ENCODE measurements at regions not wholly inside any gene's neighbourhood (a gene's known extent, or its start where the extent isn't known, plus 50 kb on each side); places are given as distances from the start of the nearest gene placed in this dataset.

DNA sequence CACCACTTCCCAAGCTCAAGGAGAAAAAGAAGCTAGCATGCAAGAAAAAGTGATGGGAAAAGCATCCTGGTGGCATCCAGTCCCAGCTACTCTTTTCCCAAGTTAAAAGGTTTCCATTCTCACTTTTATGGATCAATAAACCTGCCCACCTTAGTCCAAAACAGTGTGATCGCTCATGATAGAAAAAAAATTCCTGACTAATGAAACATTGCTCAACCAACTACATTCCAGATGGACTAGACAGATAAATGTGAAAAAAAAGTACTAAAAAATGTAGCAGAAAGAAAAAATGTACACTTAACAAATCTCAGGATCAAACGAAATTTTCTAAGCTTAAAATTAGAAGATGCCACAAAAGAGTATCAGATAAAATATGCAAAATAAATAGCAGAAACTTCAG is 312.2 kb downstream of the TMA16 start:
- Histone ChIP-seq H3K9me2 (replicated peaks; ENCODE audit: insufficient read depth, low read length) (no peaks in the 10 kb centered on the region), H3K36me3 (replicated peaks; ENCODE audit: insufficient read depth, low read length) (no peaks in the 10 kb centered on the region), H3K4me2 (ENCODE audit: low read depth, low read length) (no peak overlapping the region), H3K9me3 (replicated peaks; ENCODE audit: insufficient read depth, low read length) (no peaks in the 10 kb centered on the region), H3K79me2 (ENCODE audit: low read length) (no peaks in the 10 kb centered on the region), H3K4me3 (ENCODE audit: low read length) (no peak overlapping the region), H3K27me3 (replicated peaks; ENCODE audit: insufficient read depth, low read length) (no peaks in the 10 kb centered on the region), H3K27ac (ENCODE audit: low read length) (no peak overlapping the region), H2AFZ (ENCODE audit: low read length) (no peak overlapping the region), H4K20me1 (ENCODE audit: insufficient read depth, low read length) (no peaks in the 10 kb centered on the region), H3K9ac (ENCODE audit: low read length) (no peak overlapping the region), H3F3A (ENCODE audit: insufficient read depth, low read length) (0 out of 2 replicates have a peak, but pooled peaks cover 3% of the 10 kb centered on the region), H3K4me1 (ENCODE audit: low read length) (peaks cover 14% of the 10 kb centered on the region)
- TF ChIP-seq EZH2phosphoT487 (IDR thresholded peaks at IDR 0.05; ENCODE audit: low read length) (no peak), EZH2 (optimal IDR thresholded peaks at IDR 0.05; ENCODE audit: low read depth, low read length) (no peak)
- TF ChIP-seq, protein P1, sequence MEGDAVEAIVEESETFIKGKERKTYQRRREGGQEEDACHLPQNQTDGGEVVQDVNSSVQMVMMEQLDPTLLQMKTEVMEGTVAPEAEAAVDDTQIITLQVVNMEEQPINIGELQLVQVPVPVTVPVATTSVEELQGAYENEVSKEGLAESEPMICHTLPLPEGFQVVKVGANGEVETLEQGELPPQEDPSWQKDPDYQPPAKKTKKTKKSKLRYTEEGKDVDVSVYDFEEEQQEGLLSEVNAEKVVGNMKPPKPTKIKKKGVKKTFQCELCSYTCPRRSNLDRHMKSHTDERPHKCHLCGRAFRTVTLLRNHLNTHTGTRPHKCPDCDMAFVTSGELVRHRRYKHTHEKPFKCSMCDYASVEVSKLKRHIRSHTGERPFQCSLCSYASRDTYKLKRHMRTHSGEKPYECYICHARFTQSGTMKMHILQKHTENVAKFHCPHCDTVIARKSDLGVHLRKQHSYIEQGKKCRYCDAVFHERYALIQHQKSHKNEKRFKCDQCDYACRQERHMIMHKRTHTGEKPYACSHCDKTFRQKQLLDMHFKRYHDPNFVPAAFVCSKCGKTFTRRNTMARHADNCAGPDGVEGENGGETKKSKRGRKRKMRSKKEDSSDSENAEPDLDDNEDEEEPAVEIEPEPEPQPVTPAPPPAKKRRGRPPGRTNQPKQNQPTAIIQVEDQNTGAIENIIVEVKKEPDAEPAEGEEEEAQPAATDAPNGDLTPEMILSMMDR (IDR thresholded peaks at IDR 0.05; ENCODE audit: low read length): no peak
- DNase-seq: no peak

DNA sequence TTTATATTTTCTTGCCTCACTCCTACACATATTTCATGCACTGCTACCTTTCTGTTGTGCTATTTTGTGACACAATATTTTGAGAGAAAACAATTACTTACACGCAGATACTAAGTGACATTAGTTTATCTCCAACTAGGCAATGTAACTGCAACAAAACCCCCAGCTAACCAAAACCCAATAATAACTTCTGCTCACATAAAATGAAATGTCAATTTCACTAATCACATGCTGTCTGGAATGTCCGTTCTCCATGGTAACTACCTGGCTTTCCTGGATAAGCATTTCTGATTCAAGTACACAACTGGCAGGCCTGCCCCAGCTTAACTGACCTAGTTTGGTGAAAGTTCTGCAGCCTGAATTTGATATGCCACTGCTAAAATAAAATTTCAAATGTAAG is 313.5 kb downstream of the TMA16 start:
- Histone ChIP-seq H3K27me3 (replicated peaks; ENCODE audit: insufficient read depth, low read length) (no peaks in the 10 kb centered on the region), H2AFZ (ENCODE audit: low read length) (no peak overlapping the region), H3K4me1 (ENCODE audit: low read length) (peaks cover 14% of the 10 kb centered on the region), H3K9me2 (replicated peaks; ENCODE audit: insufficient read depth, low read length) (no peaks in the 10 kb centered on the region), H3K4me2 (ENCODE audit: low read depth, low read length) (no peak overlapping the region), H4K20me1 (ENCODE audit: insufficient read depth, low read length) (no peaks in the 10 kb centered on the region), H3K27ac (ENCODE audit: low read length) (no peak overlapping the region), H3K79me2 (ENCODE audit: low read length) (no peaks in the 10 kb centered on the region), H3K36me3 (replicated peaks; ENCODE audit: insufficient read depth, low read length) (no peaks in the 10 kb centered on the region), H3K9me3 (replicated peaks; ENCODE audit: insufficient read depth, low read length) (no peaks in the 10 kb centered on the region), H3F3A (ENCODE audit: insufficient read depth, low read length) (0 out of 2 replicates have a peak, but pooled peaks cover 3% of the 10 kb centered on the region), H3K9ac (ENCODE audit: low read length) (no peak overlapping the region), H3K4me3 (ENCODE audit: low read length) (no peak overlapping the region)
- TF ChIP-seq EZH2 (optimal IDR thresholded peaks at IDR 0.05; ENCODE audit: low read depth, low read length): no peak
- TF ChIP-seq, protein P1 (IDR thresholded peaks at IDR 0.05; ENCODE audit: low read length): no peak
- TF ChIP-seq EZH2phosphoT487 (IDR thresholded peaks at IDR 0.05; ENCODE audit: low read length): no peak
- DNase-seq: no peak

DNA sequence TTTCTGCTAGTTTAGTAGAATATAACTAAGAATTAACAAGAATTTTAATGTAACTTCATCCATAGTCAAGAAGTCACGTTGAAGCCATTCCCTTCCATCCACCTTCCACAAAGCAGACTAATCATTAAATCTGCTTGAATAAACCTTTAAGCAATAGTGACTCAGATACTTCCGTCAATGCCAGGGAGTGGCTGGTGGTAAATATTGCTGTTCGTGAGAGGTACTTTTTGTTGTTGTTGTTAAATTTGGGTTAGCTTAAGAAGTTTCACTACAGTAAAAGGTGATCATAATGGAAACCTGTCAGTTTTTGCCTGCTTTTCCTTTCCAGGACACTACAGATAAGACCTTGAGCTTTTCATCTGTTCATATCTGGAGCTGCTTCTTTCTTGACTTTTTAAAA is 316.3 kb downstream of the TMA16 start:
- peak overlapping the region; percentile 58; the same call in 1 of the 2 replicates for H3K27ac ChIP-seq (ENCODE audit: low read length)

More for the DNA sequence above, 316.3 kb downstream of the TMA16 start:
- no peaks in the 10 kb centered on the region for H3K9me2 ChIP-seq (replicated peaks; ENCODE audit: insufficient read depth, low read length)
- H4K20me1 ChIP-seq (ENCODE audit: insufficient read depth, low read length): no peaks in the 10 kb centered on the region
- no peaks in the 10 kb centered on the region for H3K27me3 ChIP-seq (replicated peaks; ENCODE audit: insufficient read depth, low read length)
- DNase-seq: peak; percentile 66
- H3K9me3 ChIP-seq (replicated peaks; ENCODE audit: insufficient read depth, low read length): no peaks in the 10 kb centered on the region
- H3K9ac ChIP-seq (ENCODE audit: low read length): peak overlapping the region; percentile 36; the same call in 1 of the 2 replicates
- no peak overlapping the region for H2AFZ ChIP-seq (ENCODE audit: low read length)
- TF ChIP-seq EZH2phosphoT487 (IDR thresholded peaks at IDR 0.05; ENCODE audit: low read length) (no peak), EZH2 (optimal IDR thresholded peaks at IDR 0.05; ENCODE audit: low read depth, low read length) (no peak)
- TF ChIP-seq, protein P1 (IDR thresholded peaks at IDR 0.05; ENCODE audit: low read length): no peak
- 0 out of 2 replicates have a peak, but pooled peaks cover 3% of the 10 kb centered on the region for H3F3A ChIP-seq (ENCODE audit: insufficient read depth, low read length)
- H3K36me3 ChIP-seq (replicated peaks; ENCODE audit: insufficient read depth, low read length): no peaks in the 10 kb centered on the region
- H3K4me2 ChIP-seq (ENCODE audit: low read depth, low read length): peak overlapping the region; percentile 42; the same call in 1 of the 2 replicates
- no peaks in the 10 kb centered on the region for H3K79me2 ChIP-seq (ENCODE audit: low read length)
- H3K4me1 ChIP-seq (ENCODE audit: low read length): peaks cover 14% of the 10 kb centered on the region
- no peak overlapping the region; the same call in 1 of the 2 replicates for H3K4me3 ChIP-seq (ENCODE audit: low read length)
